ENCODE measurements at regions not wholly inside any gene's neighbourhood (a gene's known extent, or its start where the extent isn't known, plus 50 kb on each side); places are given as distances from the start of the nearest gene placed in this dataset.

- TF ChIP-seq, protein P1, sequence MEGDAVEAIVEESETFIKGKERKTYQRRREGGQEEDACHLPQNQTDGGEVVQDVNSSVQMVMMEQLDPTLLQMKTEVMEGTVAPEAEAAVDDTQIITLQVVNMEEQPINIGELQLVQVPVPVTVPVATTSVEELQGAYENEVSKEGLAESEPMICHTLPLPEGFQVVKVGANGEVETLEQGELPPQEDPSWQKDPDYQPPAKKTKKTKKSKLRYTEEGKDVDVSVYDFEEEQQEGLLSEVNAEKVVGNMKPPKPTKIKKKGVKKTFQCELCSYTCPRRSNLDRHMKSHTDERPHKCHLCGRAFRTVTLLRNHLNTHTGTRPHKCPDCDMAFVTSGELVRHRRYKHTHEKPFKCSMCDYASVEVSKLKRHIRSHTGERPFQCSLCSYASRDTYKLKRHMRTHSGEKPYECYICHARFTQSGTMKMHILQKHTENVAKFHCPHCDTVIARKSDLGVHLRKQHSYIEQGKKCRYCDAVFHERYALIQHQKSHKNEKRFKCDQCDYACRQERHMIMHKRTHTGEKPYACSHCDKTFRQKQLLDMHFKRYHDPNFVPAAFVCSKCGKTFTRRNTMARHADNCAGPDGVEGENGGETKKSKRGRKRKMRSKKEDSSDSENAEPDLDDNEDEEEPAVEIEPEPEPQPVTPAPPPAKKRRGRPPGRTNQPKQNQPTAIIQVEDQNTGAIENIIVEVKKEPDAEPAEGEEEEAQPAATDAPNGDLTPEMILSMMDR (IDR thresholded peaks at IDR 0.05; ENCODE audit: low read depth, low read length, missing input control): no peak
- no peak for TF ChIP-seq JUND (IDR thresholded peaks at IDR 0.05)
- TF ChIP-seq, protein P2, sequence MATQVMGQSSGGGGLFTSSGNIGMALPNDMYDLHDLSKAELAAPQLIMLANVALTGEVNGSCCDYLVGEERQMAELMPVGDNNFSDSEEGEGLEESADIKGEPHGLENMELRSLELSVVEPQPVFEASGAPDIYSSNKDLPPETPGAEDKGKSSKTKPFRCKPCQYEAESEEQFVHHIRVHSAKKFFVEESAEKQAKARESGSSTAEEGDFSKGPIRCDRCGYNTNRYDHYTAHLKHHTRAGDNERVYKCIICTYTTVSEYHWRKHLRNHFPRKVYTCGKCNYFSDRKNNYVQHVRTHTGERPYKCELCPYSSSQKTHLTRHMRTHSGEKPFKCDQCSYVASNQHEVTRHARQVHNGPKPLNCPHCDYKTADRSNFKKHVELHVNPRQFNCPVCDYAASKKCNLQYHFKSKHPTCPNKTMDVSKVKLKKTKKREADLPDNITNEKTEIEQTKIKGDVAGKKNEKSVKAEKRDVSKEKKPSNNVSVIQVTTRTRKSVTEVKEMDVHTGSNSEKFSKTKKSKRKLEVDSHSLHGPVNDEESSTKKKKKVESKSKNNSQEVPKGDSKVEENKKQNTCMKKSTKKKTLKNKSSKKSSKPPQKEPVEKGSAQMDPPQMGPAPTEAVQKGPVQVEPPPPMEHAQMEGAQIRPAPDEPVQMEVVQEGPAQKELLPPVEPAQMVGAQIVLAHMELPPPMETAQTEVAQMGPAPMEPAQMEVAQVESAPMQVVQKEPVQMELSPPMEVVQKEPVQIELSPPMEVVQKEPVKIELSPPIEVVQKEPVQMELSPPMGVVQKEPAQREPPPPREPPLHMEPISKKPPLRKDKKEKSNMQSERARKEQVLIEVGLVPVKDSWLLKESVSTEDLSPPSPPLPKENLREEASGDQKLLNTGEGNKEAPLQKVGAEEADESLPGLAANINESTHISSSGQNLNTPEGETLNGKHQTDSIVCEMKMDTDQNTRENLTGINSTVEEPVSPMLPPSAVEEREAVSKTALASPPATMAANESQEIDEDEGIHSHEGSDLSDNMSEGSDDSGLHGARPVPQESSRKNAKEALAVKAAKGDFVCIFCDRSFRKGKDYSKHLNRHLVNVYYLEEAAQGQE (IDR thresholded peaks at IDR 0.05): no peak
- TF ChIP-seq MAX (IDR thresholded peaks at IDR 0.05): no peak
- no peak for TF ChIP-seq YY1 (IDR thresholded peaks at IDR 0.05)
- TF ChIP-seq, protein P3, sequence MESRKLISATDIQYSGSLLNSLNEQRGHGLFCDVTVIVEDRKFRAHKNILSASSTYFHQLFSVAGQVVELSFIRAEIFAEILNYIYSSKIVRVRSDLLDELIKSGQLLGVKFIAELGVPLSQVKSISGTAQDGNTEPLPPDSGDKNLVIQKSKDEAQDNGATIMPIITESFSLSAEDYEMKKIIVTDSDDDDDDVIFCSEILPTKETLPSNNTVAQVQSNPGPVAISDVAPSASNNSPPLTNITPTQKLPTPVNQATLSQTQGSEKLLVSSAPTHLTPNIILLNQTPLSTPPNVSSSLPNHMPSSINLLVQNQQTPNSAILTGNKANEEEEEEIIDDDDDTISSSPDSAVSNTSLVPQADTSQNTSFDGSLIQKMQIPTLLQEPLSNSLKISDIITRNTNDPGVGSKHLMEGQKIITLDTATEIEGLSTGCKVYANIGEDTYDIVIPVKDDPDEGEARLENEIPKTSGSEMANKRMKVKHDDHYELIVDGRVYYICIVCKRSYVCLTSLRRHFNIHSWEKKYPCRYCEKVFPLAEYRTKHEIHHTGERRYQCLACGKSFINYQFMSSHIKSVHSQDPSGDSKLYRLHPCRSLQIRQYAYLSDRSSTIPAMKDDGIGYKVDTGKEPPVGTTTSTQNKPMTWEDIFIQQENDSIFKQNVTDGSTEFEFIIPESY (IDR thresholded peaks at IDR 0.05): no peak
- TF ChIP-seq RAD21 (IDR thresholded peaks at IDR 0.05): no peak
- no peak for TF ChIP-seq SP1 (IDR thresholded peaks at IDR 0.05)
- no peak for TF ChIP-seq FOXA1 (IDR thresholded peaks at IDR 0.05)
- TF ChIP-seq EGR1 (IDR thresholded peaks at IDR 0.05; ENCODE audit: low read depth in 2 of 2): no peak
- no peak for TF ChIP-seq GABPA (IDR thresholded peaks at IDR 0.05 in 1 of 2, conservative IDR thresholded peaks at IDR 0.05 in 1 of 2)
Observed at GRCh38 chr2:176514276-176514675, 245.0 kb downstream of the MTX2 start.
